HG03175 (cell line): ENCODE measurements at regions not wholly inside any gene's neighbourhood (a gene's known extent, or its start where the extent isn't known, plus 50 kb on each side); places are given as distances from the start of the nearest gene placed in this dataset.

Experiments
- ATAC-seq: cut with Tn5 transposase; IDR thresholded peaks from one replicate; pipeline ENCODE4 v1.9.1; 2021; ENCODE audit warnings: mild to moderate bottlenecking, moderate library complexity; ENCODE audit not compliant: unreplicated experiment

GRCh38 chr5:87099291-87099839 lies 168.3 kb upstream of the RASA1 start:
- ATAC-seq = no peak

GRCh38 chr5:87099968-87100367 lies 167.7 kb upstream of the RASA1 start:
- ATAC-seq = no peak

GRCh38 chr5:87101321-87101720 lies 166.4 kb upstream of the RASA1 start:
- no peak for ATAC-seq

GRCh38 chr5:87102841-87103240 lies 164.8 kb upstream of the RASA1 start:
- no peak for ATAC-seq

- ATAC-seq = peak; percentile 90
Measured at GRCh38 chr5:87103616-87104287, 163.9 kb upstream of the RASA1 start.

- no peak for ATAC-seq
Measured at GRCh38 chr5:87105577-87105976, 162.1 kb upstream of the RASA1 start.

GRCh38 chr5:87109746-87110145 lies 157.9 kb upstream of the RASA1 start:
- ATAC-seq = no peak

GRCh38 chr5:87110721-87111120 lies 157.0 kb upstream of the RASA1 start:
- ATAC-seq = no peak

GRCh38 chr5:87113861-87114260 lies 153.8 kb upstream of the RASA1 start:
- no peak for ATAC-seq

GRCh38 chr5:87114631-87115030 lies 153.1 kb upstream of the RASA1 start:
- no peak for ATAC-seq

GRCh38 chr5:87115839-87116364 lies 151.8 kb upstream of the RASA1 start:
- no peak for ATAC-seq

- peak; percentile 83 for ATAC-seq
Measured at GRCh38 chr5:87116825-87117512, 150.7 kb upstream of the RASA1 start.

- no peak for ATAC-seq
Measured at GRCh38 chr5:87119588-87119987, 148.1 kb upstream of the RASA1 start.

GRCh38 chr5:87120518-87121303 lies 147.0 kb upstream of the RASA1 start:
- no peak for ATAC-seq

- peak; percentile 79 for ATAC-seq
Measured at GRCh38 chr5:87121304-87122150, 146.2 kb upstream of the RASA1 start.

- ATAC-seq = no peak
Measured at GRCh38 chr5:87122151-87122977, 145.3 kb upstream of the RASA1 start.

- ATAC-seq = no peak
Measured at GRCh38 chr5:87125766-87126165, 141.9 kb upstream of the RASA1 start.

- no peak for ATAC-seq
Measured at GRCh38 chr5:87126869-87127268, 140.8 kb upstream of the RASA1 start.

GRCh38 chr5:87127426-87127825 lies 140.3 kb upstream of the RASA1 start:
- no peak for ATAC-seq
